ENCODE measurements at regions not wholly inside any gene's neighbourhood (a gene's known extent, or its start where the extent isn't known, plus 50 kb on each side); places are given as distances from the start of the nearest gene placed in this dataset.

- DNase-seq (ENCODE audit: low read depth in 2 of 2) = no peak
Measured at GRCh38 chr12:94031763-94032162, 116.6 kb upstream of the PLXNC1 start.

- DNase-seq (ENCODE audit: low read depth in 2 of 2) = no peak
Measured at GRCh38 chr12:94032368-94032767, 116.0 kb upstream of the PLXNC1 start.

GRCh38 chr12:94033101-94033500 lies 115.3 kb upstream of the PLXNC1 start:
- DNase-seq (ENCODE audit: low read depth in 2 of 2) = no peak

- DNase-seq (ENCODE audit: low read depth in 2 of 2) = no peak
Measured at GRCh38 chr12:94033784-94034183, 114.6 kb upstream of the PLXNC1 start.

- no peak for DNase-seq (ENCODE audit: low read depth in 2 of 2)
Measured at GRCh38 chr12:94037444-94037843, 110.9 kb upstream of the PLXNC1 start.

- no peak for DNase-seq (ENCODE audit: low read depth in 2 of 2)
Measured at GRCh38 chr12:94038605-94039004, 109.8 kb upstream of the PLXNC1 start.

- DNase-seq (ENCODE audit: low read depth in 2 of 2) = no peak
Measured at GRCh38 chr12:94039199-94039840, 109.1 kb upstream of the PLXNC1 start.

- DNase-seq (ENCODE audit: low read depth in 2 of 2) = no peak
Measured at GRCh38 chr12:94039914-94040313, 108.5 kb upstream of the PLXNC1 start.

GRCh38 chr12:94041850-94042249 lies 106.5 kb upstream of the PLXNC1 start:
- DNase-seq (ENCODE audit: low read depth in 2 of 2) = no peak

GRCh38 chr12:94042321-94042720 lies 106.1 kb upstream of the PLXNC1 start:
- DNase-seq (ENCODE audit: low read depth in 2 of 2) = no peak

GRCh38 chr12:94046626-94047410 lies 101.6 kb upstream of the PLXNC1 start:
- DNase-seq (ENCODE audit: low read depth in 2 of 2) = no peak

GRCh38 chr12:94047781-94048567 lies 100.4 kb upstream of the PLXNC1 start:
- DNase-seq (ENCODE audit: low read depth in 2 of 2) = no peak

- no peak for DNase-seq (ENCODE audit: low read depth in 2 of 2)
Measured at GRCh38 chr12:94048757-94049156, 99.6 kb upstream of the PLXNC1 start.

- DNase-seq (ENCODE audit: low read depth in 2 of 2) = no peak
Measured at GRCh38 chr12:94049718-94050117, 98.7 kb upstream of the PLXNC1 start.

GRCh38 chr12:94053676-94054075 lies 94.7 kb upstream of the PLXNC1 start:
- DNase-seq (ENCODE audit: low read depth in 2 of 2) = no peak

GRCh38 chr12:94055528-94055927 lies 92.8 kb upstream of the PLXNC1 start:
- DNase-seq (ENCODE audit: low read depth in 2 of 2) = no peak

GRCh38 chr12:94056419-94057158 lies 91.8 kb upstream of the PLXNC1 start:
- DNase-seq (ENCODE audit: low read depth in 2 of 2) = no peak

GRCh38 chr12:94057262-94058151 lies 90.9 kb upstream of the PLXNC1 start:
- DNase-seq (ENCODE audit: low read depth in 2 of 2) = no peak

GRCh38 chr12:94059394-94060368 lies 88.7 kb upstream of the PLXNC1 start:
- DNase-seq (ENCODE audit: low read depth in 2 of 2) = no peak

GRCh38 chr12:94062194-94062593 lies 86.2 kb upstream of the PLXNC1 start:
- DNase-seq (ENCODE audit: low read depth in 2 of 2) = no peak
